HUES48 (cell line): ENCODE measurements at regions not wholly inside any gene's neighbourhood (a gene's known extent, or its start where the extent isn't known, plus 50 kb on each side); places are given as distances from the start of the nearest gene placed in this dataset.
A peak's percentile ranks its signal among the peaks of the same experiment; 100 is the strongest.

Experiments used
- H3K27ac ChIP-seq: one replicate; pipeline ENCODE4 v1.7.0; 2013; ENCODE audit warnings: low read depth, low read length, inconsistent platforms
- H3K27me3 ChIP-seq: 2 replicates; pipeline ENCODE4 v1.6.1; 2013; ENCODE audit warnings: mild to moderate bottlenecking, low read length; ENCODE audit not compliant: control insufficient read depth, insufficient read depth
- H3K36me3 ChIP-seq: 2 replicates; pipeline ENCODE4 v1.6.1; 2013; ENCODE audit warnings: low read length; ENCODE audit not compliant: control insufficient read depth, insufficient read depth
- H3K4me1 ChIP-seq: 2 replicates; pipeline ENCODE4 v1.6.1; 2013; ENCODE audit warnings: mild to moderate bottlenecking, low read length; ENCODE audit not compliant: control insufficient read depth, insufficient read depth
- H3K4me3 ChIP-seq: 2 replicates; pipeline ENCODE4 v1.5.1; 2013; ENCODE audit warnings: mild to moderate bottlenecking, low read depth, low read length
- H3K9ac ChIP-seq: 2 replicates; pipeline ENCODE4 v1.6.1; 2013; ENCODE audit warnings: mild to moderate bottlenecking, low read depth, low read length, moderate library complexity
- H3K9me3 ChIP-seq: 2 replicates; pipeline ENCODE4 v1.6.1; 2013; ENCODE audit warnings: low read length; ENCODE audit not compliant: control insufficient read depth, insufficient read depth

DNA sequence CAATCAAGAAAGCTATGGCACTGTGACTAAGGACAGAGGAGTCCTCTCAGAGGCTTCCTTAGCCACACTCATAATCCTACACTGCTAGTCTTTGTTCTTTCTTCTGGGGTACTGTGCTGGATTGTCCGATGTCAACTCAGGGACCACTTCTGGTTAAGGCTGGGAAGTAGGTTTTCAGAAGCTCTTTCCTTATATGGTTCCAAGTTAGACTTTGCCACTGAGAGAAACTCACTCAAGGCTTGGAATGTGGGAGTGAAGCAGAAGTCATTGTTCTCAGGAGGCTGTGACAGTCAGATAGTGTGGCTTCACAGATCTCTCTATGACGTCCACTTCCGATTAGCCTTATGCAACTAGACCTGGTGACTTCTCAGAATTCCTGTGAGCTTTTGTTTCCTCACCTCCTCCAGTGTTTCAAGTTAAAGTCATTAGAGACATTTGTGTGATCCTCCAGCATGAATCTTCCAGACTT, 317.3 kb upstream of the F9 start:
- H3K9ac ChIP-seq: no peak overlapping the region
- no peak overlapping the region for H3K4me3 ChIP-seq
- H3K9me3 ChIP-seq: no peaks in the 10 kb centered on the region
- no peaks in the 10 kb centered on the region for H3K36me3 ChIP-seq
- H3K4me1 ChIP-seq: peaks cover 13% of the 10 kb centered on the region
- H3K27ac ChIP-seq: peak overlapping the region; percentile 26
- H3K27me3 ChIP-seq: peaks cover 56% of the 10 kb centered on the region

DNA sequence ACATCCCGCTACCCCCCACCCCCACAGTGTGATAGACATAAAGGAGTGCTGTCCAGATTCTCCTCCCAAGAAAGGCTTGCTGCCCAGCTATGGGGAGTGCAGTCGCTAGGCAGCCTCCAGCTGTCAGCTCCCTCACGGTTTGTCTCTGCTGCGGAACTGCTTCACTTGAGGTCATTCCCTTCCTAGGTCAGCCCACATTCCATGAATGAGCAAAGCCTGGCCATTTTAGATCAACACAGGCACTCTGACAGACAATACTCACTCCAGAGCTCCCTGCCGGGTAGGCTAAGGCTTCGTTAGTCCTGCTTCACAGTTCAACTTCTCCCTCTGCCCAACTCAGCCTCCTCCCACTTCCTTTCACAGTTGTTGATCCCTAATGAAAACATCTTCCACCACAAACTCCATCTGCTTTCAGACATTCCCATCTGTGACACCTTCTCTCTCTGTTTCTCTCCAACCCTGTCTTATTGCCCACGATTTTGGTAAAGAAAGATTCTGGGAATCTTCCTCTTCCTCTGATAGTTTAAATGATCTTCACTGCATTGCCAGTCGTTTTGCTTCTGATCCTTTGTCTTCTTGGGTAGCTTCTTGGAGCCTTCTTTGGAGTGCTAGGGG, 318.9 kb upstream of the F9 start:
- no peaks in the 10 kb centered on the region for H3K9me3 ChIP-seq
- H3K27me3 ChIP-seq: peaks cover 72% of the 10 kb centered on the region
- H3K4me3 ChIP-seq: peak overlapping the region; percentile 1; the same call in 1 of the 2 replicates
- H3K36me3 ChIP-seq: no peaks in the 10 kb centered on the region
- H3K4me1 ChIP-seq: peaks cover 13% of the 10 kb centered on the region
- H3K27ac ChIP-seq: peak overlapping the region; percentile 56
- H3K9ac ChIP-seq: no peak overlapping the region

DNA sequence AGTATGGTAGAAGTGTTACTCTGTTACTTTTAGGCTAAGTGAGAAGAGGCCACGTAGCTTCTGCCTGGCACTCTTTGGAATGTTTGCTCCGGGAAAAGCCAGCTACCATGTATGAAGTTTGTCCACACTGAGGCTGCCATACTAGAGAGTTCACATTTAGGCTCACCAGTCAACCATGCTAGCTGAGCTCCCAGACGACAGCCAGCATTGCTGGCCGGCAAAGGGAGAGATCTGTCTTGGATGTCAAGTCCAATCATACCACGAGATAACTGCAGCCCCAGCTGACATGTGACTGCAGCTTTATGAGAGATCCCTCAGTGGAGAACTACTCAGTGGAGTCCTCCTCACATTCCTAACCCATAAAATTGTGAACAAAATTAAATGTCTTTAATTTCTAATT, 321.2 kb upstream of the F9 start:
- no peak overlapping the region for H3K9ac ChIP-seq
- no peaks in the 10 kb centered on the region for H3K36me3 ChIP-seq
- H3K4me1 ChIP-seq: peaks cover 13% of the 10 kb centered on the region
- no peaks in the 10 kb centered on the region for H3K9me3 ChIP-seq
- no peak overlapping the region for H3K27ac ChIP-seq
- no peak overlapping the region for H3K4me3 ChIP-seq
- H3K27me3 ChIP-seq: peaks cover 94% of the 10 kb centered on the region

DNA sequence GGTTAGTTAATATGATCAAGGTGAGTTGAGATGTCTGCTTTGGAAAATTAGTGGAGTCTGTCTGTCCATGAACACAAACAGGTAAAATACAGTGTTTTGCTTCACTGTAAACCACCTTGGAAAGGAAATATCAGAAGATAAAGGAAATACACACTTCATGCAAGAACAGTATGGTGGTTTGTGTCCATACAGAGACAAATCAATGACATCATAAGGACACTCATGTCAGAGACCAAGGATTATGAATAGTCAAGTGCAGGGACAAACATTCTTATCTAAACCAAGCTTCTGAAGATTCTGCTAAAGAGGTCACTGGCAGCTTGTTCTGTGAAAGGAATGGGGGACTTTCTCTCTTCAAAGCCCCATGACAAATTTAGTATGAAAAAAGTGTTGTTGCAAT, 322.9 kb upstream of the F9 start:
- Histone ChIP-seq H3K4me3 (no peak overlapping the region), H3K27ac (no peak overlapping the region), H3K9me3 (no peaks in the 10 kb centered on the region), H3K27me3 (peaks cover 94% of the 10 kb centered on the region), H3K4me1 (peaks cover 13% of the 10 kb centered on the region), H3K9ac (no peak overlapping the region), H3K36me3 (no peaks in the 10 kb centered on the region)

DNA sequence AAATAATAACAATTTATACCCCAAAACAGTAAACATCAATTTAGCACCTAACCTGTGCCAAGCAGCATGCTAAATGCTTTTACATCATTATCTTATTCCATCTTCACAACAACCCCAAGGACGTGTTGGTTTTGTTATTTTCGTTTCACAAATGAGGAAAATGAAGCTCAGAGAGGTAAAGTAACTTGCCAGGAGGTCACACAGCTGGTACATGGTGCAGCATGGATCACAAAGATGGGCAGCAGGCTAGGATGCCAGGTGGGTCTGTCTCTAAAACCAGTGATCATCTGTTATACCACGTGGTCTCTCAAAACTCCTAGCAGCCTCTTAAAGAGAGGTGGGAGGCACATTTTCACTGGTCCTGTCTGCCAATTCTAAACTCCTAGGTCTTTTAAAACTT, 323.6 kb upstream of the F9 start:
- Histone ChIP-seq H3K9ac (no peak overlapping the region), H3K27me3 (peaks cover 94% of the 10 kb centered on the region), H3K4me1 (peaks cover 14% of the 10 kb centered on the region), H3K9me3 (no peaks in the 10 kb centered on the region), H3K4me3 (no peak overlapping the region), H3K27ac (no peak overlapping the region), H3K36me3 (no peaks in the 10 kb centered on the region)

DNA sequence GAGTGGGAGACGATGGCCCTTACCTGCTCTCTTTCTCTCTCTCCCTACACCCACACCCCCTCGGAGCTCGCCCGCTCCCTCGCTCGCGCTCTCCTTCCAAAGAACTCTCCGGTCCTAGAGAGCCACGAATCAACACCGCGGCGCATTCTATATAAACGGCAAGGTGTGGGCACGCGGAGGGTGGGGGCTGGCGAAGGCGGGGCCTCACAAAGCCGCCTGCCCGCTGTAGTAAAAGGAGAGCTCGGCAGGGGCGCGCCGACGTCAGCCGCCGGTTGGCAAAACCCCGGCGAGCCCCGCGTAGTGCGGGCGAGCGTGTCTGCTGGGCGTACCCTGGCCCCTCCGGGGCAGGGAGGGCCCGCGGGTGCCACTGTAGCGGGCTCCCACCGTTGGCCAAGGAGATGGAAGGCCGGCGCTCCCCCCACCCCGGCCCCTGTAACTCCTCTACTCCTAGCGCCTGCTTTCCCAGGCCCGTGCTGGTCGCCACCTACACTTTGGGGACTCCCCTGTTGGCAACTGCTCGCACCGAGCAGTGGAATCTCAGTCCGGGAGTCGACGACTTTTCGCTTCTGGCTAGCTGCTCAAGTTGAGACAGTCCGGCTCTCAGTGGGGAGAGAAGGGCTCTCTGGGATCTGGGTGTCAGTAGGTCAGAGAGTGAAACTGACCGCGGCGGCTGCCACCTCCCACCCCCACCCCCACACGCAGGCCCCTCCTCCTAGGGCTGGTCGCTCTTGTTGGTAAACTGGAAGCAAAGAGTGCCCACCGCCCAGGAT, 325.5 kb upstream of the F9 start:
- Histone ChIP-seq H3K9me3 (no peaks in the 10 kb centered on the region), H3K4me1 (peaks cover 14% of the 10 kb centered on the region), H3K36me3 (no peaks in the 10 kb centered on the region), H3K27me3 (peaks cover 99% of the 10 kb centered on the region), H3K4me3 (peak overlapping the region; percentile 79), H3K9ac (peak overlapping the region; percentile 40; the same call in 1 of the 2 replicates), H3K27ac (peak overlapping the region; percentile 27)

DNA sequence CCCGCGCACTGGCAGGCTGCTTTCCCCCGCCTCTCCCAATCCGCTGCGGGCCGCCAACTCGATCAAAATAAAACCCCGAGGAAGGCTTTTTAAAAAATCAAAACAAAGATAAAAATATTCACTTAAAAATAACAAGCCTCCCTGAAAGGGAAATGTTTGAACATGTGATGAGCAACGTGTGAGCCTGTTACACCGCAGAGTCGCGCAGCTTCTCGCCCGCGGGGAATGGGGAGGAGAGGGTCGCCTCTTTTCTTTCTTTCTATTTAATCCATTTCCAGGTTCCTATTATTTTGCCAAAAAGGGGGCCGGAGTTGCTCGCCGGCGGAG, 326.0 kb upstream of the F9 start:
- no peaks in the 10 kb centered on the region for H3K9me3 ChIP-seq

DNA sequence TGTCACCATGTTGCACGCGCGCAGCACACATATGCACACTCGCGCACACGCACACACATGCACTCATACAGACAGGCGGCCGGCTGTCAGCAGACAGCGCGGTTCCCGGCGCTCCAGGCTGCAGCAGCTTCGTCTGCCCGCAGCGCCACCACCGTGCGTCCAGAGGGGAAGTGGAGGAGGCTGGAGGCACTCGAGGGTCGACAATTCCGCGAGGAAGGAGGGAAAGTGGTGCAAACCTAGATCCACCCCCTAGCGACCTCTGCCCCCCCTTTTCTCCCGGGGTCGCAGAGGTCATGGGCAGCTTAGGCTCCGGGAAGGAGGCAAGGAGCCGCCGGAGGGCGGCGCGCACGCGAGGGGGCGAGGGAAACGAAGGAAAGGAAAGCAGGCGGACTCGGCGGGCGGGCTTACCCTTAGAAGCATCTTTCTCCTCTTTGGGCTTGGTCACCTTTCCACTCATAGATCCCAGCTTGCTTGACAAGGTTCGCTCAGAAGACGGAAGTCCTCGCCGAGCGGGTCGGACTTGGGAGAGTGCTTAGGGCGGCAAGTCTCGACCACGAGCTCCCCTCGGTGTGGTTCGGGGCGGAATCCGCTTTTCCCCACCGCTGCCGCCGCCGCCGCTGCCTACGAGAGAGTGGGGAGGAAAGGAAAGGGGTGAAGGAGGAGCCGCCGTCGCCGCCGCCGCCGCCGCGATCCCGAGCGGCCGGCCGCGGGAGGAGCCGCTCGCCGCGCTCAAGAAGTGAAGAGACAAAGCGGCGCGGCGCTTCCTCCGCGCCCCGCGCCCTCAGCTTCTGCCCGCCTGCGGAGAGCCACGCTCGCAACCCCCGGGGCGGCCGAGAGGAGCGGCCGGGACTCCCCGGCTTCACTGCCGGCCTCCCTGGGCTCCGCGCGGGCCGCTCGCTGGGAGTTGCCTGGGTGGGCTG, 326.6 kb upstream of the F9 start:
- Histone ChIP-seq H3K4me3 (peak overlapping the region; percentile 79), H3K4me1 (peaks cover 15% of the 10 kb centered on the region), H3K9me3 (no peaks in the 10 kb centered on the region), H3K27ac (no peak overlapping the region), H3K9ac (no peak overlapping the region; the same call in 1 of the 2 replicates), H3K36me3 (no peaks in the 10 kb centered on the region), H3K27me3 (peaks cover 99% of the 10 kb centered on the region)

More for the DNA sequence above, 326.0 kb upstream of the F9 start:
- no peak overlapping the region for H3K27ac ChIP-seq
- H3K36me3 ChIP-seq: no peaks in the 10 kb centered on the region
- peak overlapping the region; percentile 79 for H3K4me3 ChIP-seq
- H3K4me1 ChIP-seq: peaks cover 15% of the 10 kb centered on the region
- H3K9ac ChIP-seq: no peak overlapping the region
- H3K27me3 ChIP-seq: peaks cover 99% of the 10 kb centered on the region

DNA sequence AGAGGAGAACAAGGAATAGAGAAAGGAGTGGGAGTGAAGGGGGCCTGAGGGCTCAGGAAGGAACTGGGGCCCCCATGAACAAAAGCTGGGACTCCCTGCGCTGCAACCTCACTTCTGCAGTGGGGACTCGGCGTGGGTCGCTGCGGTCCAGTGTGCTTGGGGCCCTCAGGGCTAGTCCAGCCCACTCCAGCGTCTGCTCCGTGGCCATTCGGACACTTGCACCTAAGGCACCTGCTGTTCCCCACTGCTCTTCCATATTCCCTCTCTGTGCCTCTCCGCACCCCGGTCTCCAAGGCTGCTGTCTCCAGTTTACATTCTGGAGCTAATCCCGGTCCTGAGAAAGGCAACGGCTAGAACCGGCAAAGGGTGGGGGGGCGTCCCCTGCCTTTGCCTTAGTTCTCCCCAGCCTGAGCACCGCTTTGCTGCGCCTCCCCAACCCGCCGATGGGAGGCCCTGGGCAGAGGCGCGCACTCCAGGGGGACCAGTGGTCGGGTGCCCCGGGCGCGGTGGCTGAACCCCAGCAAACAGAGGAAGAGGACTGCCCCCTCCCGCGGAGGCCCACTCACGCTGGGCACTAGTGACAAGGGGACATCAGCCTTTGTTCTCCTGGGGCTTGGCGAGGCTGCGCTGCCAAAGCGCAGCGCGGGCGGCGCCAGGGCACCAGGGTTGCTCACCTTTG, 327.7 kb upstream of the F9 start:
- H3K27me3 ChIP-seq: peaks cover 99% of the 10 kb centered on the region
- peak overlapping the region; percentile 79 for H3K4me3 ChIP-seq
- H3K36me3 ChIP-seq: no peaks in the 10 kb centered on the region
- H3K27ac ChIP-seq: no peak overlapping the region
- H3K4me1 ChIP-seq: peaks cover 15% of the 10 kb centered on the region
- no peaks in the 10 kb centered on the region for H3K9me3 ChIP-seq
- H3K9ac ChIP-seq: no peak overlapping the region

DNA sequence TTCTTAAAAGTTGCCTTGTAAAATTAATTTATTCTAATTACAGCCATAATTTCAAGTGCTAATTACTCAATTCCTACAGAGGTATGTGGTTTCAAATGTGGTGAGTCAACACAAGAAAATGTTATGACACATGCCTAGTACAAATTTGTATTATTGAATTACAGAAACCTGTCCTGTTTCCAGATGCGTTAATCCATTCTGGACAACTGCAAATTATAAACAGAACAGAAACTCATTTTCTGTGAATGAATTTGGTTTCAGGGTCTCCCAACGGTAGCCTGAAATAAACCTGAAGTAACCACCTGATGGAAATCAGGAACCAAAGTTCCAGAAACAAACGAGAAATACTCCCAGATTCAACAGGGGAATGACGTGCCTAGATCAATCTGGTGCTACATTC, 328.6 kb upstream of the F9 start:
- H3K4me1 ChIP-seq: peaks cover 15% of the 10 kb centered on the region
- H3K27me3 ChIP-seq: peaks cover 98% of the 10 kb centered on the region
- H3K9me3 ChIP-seq: no peaks in the 10 kb centered on the region
- H3K9ac ChIP-seq: no peak overlapping the region
- H3K27ac ChIP-seq: no peak overlapping the region
- H3K36me3 ChIP-seq: no peaks in the 10 kb centered on the region
- peak overlapping the region; percentile 79; the same call in 1 of the 2 replicates for H3K4me3 ChIP-seq
